T-helper 9 cell (primary cell): ENCODE measurements at regions not wholly inside any gene's neighbourhood (a gene's known extent, or its start where the extent isn't known, plus 50 kb on each side); places are given as distances from the start of the nearest gene placed in this dataset.

Source experiments
- DNase-seq: peaks from one replicate; pipeline ENCODE4 v3.0.0-alpha.2; 2020

DNA sequence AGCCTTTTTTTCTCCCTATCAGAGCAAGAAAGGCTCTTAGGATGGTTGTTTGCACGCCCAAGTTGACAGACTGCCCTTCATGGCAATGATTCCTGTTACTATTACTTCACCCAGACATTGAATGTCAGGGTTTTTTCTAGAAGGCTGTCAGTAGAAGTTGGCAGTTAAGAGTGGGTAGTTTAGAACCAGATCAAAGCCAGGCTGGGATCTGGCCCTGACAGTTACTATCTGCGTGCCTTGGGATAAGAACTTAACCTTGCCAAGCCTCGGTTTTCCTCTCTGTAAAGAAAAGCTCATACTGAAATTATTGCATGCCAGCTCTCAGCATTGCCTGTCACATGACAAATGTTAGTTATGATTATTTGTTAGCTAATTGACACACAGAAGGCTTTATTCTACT is 58.7 kb upstream of the PPP2R5A start:
- DNase-seq: no peak

DNA sequence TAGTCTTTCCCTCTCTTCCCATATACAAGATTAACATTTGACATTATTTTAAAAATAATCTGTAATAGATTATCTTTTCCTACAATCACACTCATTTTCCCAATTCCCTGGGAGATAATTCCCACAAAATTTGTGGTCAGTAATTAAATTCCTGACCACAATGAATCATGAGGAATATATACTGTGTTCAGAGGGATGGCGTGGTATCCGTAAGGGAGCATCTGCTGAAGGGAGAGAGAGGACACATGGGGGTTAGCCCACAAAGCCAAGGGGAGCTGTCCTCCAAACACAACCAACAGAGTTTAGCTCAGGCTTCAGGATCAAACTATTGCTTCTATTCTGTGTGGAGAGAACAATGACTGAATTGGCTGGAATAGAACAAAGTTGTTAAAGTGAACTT is 57.1 kb upstream of the PPP2R5A start:
- DNase-seq: no peak

DNA sequence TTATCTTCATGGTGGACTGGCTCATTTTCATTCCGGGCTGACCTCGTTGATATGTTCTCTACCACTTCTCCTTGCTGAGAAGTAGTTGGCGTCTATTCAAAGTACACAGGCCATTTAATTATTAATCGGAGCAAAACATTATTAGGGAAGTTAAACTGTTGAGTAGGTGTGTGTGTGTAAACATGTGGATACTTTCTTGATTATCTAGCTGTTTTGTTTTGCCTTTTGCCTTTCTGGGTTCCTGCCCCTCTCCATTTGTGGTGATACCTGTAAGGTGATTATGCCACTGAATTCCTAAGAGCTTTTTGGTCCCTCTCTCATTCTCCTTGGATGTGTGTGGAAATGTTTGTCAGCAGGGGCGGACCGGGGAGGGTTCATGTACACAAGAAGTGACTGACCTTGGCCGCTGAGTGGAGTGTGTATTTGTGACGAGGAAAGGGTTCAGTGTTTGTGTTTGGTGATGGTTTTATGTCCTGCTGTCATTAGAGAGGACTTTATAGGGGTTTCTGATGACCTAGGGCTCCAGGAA is 56.6 kb upstream of the PPP2R5A start:
- DNase-seq: no peak

DNA sequence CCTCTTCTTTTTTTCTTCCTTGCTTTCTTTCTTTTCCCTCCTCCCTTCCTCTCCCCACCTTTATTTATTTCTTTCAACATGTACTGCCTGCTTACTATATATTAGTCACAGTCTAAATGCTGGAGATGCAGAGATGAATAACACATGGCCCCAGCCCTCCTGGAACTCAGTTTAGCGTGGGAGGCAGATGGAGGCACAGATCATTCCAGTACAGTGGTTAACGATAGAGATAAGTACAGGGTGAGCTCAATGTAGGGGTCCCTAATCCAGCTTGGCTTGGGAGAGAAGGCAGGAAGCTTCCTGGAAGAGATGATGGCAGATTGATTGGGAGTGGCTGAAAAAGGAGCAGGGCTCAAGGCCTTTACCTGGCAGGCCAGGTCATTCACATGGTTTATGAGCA is 55.6 kb upstream of the PPP2R5A start:
- DNase-seq: no peak

DNA sequence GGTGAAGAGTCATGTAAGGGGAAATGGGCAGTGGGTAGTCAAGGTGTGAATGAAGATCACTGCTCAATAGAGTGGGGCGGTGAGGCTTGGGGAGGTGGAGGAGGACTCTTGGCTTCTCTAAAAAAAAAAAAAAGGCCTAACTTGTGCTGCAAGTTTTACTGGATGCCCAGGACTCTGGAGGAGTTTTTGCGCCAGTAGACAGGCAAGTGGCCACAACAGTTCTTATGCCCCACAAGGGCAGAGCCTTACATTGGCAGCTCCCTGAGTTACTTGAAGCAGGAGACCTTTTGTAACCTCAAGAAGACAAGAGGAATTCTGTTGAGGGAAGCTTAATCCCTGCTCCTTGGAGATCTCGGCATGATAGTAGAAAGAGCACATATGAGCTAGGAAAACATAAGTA is 54.9 kb upstream of the PPP2R5A start:
- no peak for DNase-seq

DNA sequence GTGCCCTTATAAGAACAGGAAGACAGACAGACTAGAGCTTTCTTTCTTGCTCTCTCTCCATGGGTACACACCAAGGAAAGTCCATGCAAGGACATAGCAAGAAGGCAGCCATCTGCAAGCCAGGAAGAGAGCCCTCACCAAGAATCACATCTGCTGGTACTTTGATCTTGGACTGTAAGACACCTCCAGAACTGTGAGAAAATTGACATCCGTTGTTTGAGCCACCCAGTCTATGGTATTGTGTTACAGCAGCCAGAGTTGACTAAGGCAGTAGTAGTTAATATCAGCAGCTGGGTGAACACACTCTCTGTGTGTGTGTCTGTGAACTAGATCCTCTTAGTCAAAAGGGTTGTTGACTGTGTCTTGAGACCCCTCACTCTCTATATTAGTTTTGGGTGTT is 53.8 kb upstream of the PPP2R5A start:
- no peak for DNase-seq

DNA sequence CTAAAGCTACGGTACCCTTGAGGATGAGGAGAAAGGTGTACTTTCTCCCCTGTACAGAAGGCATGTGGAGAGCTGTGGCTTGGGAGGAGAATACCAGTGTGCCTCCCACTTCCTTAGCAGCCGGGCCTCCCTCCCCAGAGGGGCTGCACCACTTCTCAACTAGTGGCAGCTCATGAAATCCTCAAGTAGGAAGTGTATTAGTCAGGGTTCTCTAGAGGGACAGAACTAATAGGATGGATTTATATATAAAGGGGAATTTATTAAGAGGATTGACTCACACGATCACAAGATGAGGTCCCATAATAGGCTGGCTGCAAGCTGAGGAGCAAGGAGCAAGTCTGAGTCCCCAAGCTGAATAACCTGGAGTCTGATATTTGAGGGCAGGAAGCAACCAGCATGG is 53.1 kb upstream of the PPP2R5A start:
- no peak for DNase-seq

DNA sequence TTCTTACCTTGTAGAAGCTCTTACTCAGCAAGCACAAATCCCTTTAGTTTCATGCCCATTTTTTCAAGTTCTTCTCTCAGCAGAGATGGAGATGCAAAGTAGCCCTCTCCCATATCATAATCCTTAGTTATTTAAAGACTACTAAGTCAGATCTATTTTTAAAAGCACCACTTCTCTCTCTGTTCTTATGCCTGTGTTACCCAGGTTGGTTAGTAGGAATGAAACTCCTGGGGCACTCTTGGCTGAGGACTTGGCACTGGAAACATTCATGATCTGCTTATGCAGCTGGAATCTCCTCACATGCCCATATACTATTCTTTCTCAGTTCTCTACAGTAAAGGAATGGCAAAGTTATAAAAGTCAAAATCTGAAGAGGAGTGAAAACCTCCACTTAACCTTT is 51.9 kb upstream of the PPP2R5A start:
- no peak for DNase-seq

DNA sequence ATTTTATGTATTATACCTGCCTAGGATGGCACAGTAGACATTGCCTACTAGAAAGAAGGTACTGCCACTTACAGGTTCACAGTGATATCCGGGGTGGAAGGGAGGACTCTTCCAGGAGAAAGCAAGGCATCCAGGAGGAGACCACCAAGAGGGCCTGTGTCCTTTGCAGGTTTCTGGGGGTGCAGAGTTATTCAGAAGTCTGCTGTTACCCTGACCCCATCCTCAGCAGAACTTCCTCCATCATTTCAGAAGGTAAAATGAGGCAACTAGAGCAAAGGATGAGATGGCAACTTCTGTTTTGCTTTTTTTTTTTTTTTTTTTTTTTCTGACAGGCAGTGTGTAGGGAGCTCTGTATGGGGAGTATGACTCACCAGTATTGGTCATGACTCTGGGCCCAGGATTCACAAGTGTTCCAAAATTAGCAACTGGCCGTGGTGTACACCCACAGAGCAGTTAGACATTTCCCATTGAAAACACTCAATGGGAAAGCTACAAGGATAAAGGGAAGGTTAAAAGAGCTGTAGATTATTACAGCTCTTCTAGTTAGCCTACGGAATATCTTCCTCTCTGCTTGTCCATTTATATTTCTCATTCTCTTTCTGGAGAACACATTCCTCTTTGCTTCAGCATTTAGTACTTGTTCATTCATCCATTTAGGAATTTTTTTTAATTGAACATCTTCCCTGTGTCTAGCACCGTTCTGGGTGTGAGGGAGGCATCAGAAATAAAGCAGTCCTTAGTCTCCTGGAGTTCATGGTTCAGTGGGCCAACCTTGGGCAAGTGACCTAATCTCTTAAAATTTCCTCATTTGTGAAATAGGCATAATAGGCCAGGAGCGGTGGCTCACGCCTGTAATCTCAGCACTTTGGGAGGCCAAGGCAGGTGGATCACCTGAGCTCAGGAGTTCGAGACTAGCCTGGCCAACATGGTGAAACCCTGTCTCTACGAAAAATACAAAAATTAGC is 50.5 kb upstream of the PPP2R5A start:
- no peak for DNase-seq
